H7 (cell line): ENCODE measurements at regions not wholly inside any gene's neighbourhood (a gene's known extent, or its start where the extent isn't known, plus 50 kb on each side); places are given as distances from the start of the nearest gene placed in this dataset.

Experiments used
- DNase-seq: peaks from one replicate; pipeline ENCODE4 v3.0.0; 2012
- H3K27me3 ChIP-seq: 2 replicates; pipeline ENCODE4 v1.6.0; 2011; ENCODE audit warnings: mild to moderate bottlenecking, low read length; ENCODE audit not compliant: control insufficient read depth, insufficient read depth
- H3K36me3 ChIP-seq: replicated peaks from 2 replicates; pipeline ENCODE4 v1.5.1; 2011; ENCODE audit warnings: low read length; ENCODE audit not compliant: control insufficient read depth, insufficient read depth
- H3K4me3 ChIP-seq: 2 replicates; pipeline ENCODE4 v1.5.1; 2011; ENCODE audit warnings: low read depth, mild to moderate bottlenecking, control low read depth, low read length, moderate library complexity; ENCODE audit not compliant: insufficient read depth

DNA sequence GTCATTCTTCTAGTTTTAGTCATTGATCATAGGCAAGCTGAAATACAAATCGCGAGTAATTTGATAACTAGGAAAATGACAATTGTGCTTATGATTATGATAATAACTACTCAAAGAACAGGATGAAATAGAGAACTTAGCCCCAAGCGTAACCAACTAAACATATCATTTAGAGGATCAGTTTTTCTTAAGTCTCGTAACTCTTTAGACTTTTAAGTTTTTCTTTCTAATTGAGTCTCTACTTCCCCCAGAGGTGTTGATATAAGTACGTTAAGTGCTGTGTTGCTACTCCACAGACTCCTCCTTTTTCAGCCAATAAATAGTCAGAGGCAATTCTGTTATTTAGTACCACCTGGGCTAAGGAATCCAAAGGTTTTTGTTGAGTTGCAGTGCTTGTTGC lies 96.3 kb downstream of the NHLRC3 start:
- Histone ChIP-seq H3K27me3 (no peaks in the 10 kb centered on the region), H3K4me3 (no peak overlapping the region), H3K36me3 (no peaks in the 10 kb centered on the region)
- DNase-seq: no peak

DNA sequence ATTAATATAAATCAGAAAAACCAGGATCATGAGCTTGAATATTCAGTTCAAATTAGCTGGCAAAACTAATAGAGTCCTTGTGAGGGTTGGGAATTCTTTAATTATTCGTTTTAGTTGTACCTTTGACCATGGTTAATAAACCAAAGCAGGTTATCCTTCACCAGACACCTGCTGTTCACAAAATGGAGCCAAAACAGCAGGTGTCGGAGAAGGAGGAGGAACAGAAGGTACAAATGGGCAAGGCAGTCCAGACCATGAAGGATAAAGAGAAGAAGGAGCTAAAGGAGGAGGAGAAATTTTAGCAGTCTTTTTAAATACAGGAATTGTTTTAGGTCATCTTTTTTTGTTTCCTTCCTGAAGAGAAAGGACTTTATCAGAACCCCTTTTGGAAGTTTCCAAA lies 106.1 kb downstream of the NHLRC3 start:
- H3K4me3 ChIP-seq: no peak overlapping the region
- H3K36me3 ChIP-seq: no peaks in the 10 kb centered on the region
- no peaks in the 10 kb centered on the region for H3K27me3 ChIP-seq
- DNase-seq: no peak

DNA sequence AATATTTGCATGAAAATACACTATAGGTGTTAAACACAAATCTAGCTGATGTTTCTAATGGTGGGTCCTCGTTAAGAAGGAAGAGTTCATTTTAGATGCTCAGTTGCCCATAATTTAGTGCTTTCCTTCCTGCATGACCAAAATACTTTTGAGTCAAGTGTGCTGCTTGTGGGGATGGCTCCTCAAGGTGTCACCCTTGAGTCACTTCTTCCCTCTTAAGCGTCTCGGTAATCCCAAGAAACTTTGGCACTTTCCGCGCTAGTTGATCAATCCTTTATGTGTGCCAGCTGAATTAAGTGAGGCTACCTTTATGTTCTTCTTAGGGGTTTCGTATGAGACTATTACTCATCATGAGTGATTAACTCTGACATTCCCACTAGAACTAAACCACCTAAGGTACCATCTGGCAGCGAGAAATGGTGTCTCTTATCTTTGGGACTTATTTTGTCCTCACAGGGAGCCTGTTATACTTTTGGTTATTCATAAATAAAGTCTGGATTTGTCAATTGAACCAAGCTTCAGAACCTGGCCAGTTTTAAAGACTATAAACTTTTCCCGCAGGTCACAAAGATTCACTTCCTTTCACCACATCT lies 106.8 kb downstream of the NHLRC3 start:
- DNase-seq: peak; percentile 63
- no peaks in the 10 kb centered on the region for H3K36me3 ChIP-seq
- no peaks in the 10 kb centered on the region for H3K27me3 ChIP-seq
- no peak overlapping the region for H3K4me3 ChIP-seq

DNA sequence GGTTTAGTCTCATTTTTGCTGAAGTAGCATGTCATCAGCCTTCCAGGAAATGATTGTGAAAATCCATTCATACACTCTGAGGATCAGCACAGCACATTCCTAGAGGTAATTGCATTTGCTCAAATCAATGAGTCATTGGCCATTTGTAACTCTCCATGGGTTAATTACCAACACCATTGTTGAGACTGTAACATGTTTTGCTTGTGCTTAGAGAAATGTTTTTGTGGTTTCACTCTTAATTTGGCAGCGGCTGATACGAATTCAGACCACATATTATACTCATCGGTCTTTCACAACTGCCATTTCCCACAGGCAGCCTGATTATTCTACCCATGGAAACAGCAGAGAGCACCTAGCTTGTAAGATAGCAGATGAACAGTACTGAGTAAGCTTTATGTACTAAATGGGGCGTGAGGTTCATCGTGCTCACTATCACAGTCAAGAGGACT lies 110.3 kb downstream of the NHLRC3 start:
- no peak for DNase-seq
- no peak overlapping the region for H3K4me3 ChIP-seq
- no peaks in the 10 kb centered on the region for H3K36me3 ChIP-seq
- no peaks in the 10 kb centered on the region for H3K27me3 ChIP-seq

DNA sequence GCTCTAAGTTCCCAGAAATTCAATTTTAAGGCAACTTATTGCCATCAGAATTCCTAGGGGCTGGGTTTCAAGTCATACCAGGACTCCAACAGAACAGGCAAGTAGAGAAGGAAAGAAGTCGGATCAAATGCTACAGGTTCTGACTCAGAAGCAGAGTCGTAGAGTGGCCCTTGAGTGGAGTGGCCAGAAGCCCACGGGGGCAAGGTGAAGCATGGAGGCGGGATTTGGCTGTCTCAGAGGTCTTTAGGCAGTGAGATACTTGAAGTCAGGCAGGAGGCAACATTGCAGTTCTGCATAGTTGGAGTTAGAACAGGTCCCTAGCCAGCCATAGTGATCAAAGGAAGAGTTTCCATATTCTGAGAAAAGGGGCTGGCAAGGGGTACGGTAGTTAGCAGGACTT lies 111.6 kb downstream of the NHLRC3 start:
- H3K36me3 ChIP-seq: no peaks in the 10 kb centered on the region
- DNase-seq: no peak
- H3K4me3 ChIP-seq: no peak overlapping the region
- H3K27me3 ChIP-seq: no peaks in the 10 kb centered on the region

DNA sequence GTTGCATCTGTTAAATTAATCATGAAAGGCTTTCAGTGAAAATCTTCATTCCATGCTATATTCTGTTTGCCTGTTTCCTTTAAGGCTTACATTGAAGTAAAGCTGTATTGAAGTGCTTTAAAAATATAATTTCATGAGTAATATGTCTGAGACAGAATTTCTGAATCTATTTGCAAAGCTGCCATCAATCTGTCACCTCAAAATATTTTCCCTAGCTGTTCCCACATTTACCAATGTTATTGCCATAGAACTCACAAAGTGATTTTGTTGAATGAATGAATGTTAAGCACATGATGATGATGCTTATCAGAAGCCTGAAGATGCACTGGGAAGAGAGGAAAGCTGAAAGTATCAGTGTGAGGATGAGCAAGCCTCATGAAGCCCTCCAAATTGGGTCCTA lies 115.8 kb downstream of the NHLRC3 start:
- H3K4me3 ChIP-seq: no peak overlapping the region
- H3K27me3 ChIP-seq: no peaks in the 10 kb centered on the region
- DNase-seq: no peak
- H3K36me3 ChIP-seq: no peaks in the 10 kb centered on the region

DNA sequence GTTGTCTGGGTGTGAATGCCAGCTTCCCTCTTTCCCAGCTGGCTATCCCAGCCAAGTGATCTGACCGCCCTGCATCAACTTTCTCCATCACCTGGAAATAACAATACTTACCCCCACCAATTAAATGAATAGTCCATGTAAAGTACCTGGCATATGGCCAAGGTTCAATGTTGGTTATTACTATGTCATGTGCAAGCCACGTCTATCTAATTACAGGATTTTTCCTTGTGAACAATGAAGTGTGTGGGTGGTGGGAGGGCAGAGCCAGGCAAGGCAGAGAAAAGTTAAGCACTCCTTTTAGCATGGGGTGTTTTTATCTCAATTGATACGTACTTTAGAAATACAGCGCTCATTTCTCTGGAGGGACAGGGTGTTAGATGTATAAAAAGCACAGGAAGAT lies 121.1 kb downstream of the NHLRC3 start:
- Histone ChIP-seq H3K4me3 (no peak overlapping the region), H3K36me3 (no peaks in the 10 kb centered on the region), H3K27me3 (no peaks in the 10 kb centered on the region)
- DNase-seq: no peak

DNA sequence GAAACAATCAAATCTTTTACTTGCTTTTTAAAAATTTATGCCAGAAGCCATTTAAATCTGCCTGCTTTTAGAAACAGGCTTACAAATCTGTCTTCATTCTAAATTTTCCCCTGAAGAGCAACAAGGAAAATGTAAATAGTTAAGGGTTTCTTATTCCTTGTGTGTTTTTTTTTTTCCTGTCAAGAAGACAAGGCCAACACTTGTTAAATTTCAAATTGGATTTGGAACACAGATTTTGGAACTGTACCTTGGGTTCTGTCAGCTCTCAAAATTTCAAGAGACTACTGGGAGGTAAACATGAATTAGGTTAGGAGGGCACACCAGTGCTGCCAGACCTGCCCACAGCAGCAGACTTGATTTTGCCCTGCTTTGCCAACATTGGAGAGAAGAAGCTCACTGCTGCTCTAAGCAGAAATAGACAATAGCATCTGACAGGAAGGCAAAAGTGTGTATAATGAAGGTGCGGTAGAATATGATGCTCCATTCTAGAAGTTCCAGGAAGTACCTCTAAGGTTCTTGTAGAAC lies 121.7 kb downstream of the NHLRC3 start:
- Histone ChIP-seq H3K4me3 (no peak overlapping the region), H3K27me3 (no peaks in the 10 kb centered on the region), H3K36me3 (no peaks in the 10 kb centered on the region)
- no peak for DNase-seq

DNA sequence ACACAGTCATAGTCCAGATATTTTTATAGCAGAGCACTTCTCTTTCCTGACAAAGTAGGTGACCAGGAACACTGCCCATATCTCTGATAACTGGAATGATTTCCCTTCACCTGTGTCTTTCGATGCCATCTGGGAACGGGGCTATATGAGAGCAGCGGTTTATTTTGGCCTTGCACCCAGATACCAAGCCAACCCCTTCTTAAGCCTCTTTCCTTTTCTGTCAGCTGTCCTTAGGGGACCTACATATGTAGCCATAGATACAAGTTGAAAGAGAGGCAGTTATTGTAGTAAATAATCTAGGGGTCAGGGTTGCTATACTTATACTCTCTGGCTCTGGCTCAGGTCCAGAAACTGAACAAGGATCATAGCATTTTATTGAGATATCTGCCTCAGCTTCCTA lies 128.8 kb downstream of the NHLRC3 start:
- Histone ChIP-seq H3K36me3 (no peaks in the 10 kb centered on the region), H3K4me3 (no peak overlapping the region), H3K27me3 (no peaks in the 10 kb centered on the region)
- no peak for DNase-seq

DNA sequence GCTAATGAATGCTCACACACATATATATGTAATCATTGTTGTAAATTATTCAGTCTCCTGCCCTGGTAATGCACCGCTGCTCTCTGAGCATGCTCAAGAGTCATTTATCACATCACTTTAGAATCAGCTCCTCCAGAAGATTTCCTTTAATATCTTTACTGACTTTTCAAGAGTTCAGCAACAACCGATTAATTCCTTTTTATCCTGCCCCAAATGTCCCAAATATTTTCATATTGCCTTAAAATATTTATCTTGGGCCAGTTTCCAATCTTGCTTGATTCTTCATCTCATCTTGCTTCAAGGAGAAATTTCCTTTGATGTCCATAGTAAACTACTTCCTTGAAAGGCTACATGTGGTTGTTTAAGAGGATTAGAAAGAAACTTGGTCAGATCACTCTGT lies 132.5 kb downstream of the NHLRC3 start:
- no peak for DNase-seq
- Histone ChIP-seq H3K36me3 (no peaks in the 10 kb centered on the region), H3K27me3 (no peaks in the 10 kb centered on the region)

DNA sequence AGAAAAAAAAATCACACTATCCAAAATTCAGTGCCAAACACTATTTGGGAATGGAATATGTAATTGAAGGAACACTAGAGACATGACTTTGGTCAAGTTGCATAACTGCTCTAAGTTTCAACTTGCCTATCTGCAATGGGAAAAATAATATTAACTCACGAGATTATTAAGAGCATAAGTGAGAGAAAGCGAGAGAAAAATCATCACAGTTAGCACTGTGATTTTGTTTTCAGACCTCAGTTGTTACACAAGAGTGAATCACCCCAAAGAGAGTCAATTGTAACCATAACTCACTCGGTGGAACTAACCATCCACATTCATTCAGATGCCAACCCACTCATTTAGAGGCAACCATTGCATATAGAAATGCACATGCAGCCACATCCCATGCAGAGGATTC lies 147.1 kb downstream of the NHLRC3 start:
- DNase-seq: no peak
- Histone ChIP-seq H3K36me3 (no peaks in the 10 kb centered on the region), H3K27me3 (no peaks in the 10 kb centered on the region), H3K4me3 (no peak overlapping the region)

More for the DNA sequence above, 132.5 kb downstream of the NHLRC3 start:
- H3K4me3 ChIP-seq: no peak overlapping the region

DNA sequence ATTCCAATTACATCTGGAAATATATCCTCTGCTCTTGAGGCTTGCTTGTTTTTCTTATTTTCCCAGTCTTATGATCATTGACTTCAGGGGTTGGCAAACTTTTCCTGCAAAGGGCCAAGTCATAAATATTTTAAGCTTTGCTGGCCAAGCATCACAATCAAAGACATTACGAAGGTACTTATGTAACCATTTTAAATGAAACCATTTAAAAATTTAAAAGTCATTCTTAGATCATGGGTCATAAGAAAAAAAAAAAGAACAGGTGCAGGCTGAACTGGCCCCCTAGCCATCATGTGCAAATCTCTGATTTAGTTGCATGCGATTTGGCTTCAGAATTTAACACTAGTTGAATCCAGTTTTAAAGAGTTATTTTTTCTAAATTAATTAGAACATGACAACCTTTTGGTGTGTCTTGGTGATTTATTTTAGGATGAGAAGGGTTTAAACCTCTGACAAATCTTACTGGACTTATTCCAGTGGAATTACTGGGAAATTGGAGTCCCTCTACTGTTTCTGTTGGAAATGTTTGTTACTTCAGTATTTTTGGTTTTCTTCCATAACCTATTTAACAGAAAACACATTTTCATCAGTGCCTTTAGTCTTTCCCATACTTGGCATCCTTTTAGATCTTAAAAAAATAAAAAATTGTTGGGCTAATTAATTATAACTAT lies 148.1 kb downstream of the NHLRC3 start:
- DNase-seq: no peak
- Histone ChIP-seq H3K36me3 (no peaks in the 10 kb centered on the region), H3K27me3 (no peaks in the 10 kb centered on the region), H3K4me3 (no peak overlapping the region)

DNA sequence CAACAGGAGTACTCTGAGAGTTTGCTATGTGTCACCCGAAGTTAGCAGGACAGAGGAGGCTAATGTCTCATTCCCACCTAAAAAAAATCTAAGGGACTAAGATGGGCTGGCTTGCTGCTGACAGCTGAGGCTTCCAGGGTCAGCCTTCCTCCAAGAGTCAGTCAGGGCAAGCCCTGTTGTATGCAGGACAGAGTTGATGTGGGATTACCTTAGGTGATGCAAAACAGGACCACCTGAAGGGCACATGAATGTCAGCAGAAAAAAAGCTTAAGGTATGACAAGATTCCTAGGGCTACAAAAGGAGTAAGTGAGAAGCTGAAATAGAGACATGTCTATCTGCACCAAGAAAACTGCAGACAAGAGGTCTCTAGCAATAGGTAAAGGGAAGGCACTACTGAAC lies 151.5 kb downstream of the NHLRC3 start:
- peak; percentile 30 for DNase-seq
- no peaks in the 10 kb centered on the region for H3K27me3 ChIP-seq
- H3K4me3 ChIP-seq: no peak overlapping the region
- no peaks in the 10 kb centered on the region for H3K36me3 ChIP-seq

DNA sequence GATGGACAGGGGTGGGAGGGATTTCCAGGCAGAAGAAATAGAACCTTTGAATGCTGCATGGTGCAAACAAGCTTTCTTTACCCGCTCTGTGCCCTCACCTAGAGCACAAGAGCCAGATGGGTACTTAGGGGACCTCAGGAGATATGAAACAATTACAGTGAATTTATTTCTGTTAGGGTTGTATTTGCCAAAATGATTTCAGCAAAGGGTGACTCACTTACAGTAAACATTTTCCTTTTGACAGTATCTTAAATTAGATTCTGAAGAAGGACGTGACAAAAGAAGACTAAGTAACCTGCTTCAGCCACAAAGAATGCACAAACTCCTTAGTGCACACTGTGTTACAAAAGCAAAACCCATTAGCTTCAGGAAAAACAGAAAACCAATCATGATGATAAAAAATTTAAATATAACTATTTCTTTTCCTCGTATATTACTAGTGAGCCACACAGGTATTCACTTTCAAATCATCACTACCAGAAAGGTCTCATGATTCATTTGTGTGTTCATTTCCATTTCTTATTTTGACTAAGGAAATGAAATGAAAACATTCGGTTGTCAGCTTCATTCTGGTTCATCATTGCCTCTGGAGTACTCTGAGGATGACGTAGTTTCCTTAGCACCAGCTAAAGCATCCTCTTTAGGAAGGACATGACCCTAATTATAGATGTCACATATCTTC lies 158.8 kb downstream of the NHLRC3 start:
- no peaks in the 10 kb centered on the region for H3K27me3 ChIP-seq
- no peak for DNase-seq
- H3K36me3 ChIP-seq: no peaks in the 10 kb centered on the region
- H3K4me3 ChIP-seq: no peak overlapping the region

DNA sequence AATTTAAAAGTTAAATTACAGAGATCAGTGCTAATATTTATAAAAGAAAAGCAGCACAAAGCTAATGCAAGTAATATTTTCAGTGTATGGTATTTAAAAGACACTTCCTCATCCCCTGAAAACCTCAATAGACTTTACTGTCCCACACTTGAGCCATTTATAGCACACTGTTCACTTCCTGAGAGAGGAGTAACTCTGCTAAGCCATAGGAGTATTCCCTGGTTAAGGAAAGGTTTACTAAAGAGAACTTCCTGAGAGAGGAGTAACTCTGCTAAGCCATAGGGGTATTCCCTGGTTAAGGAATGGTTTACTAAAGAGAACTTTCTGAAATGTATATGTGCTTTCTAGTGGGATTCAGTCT lies 159.4 kb downstream of the NHLRC3 start:
- Histone ChIP-seq H3K36me3 (no peaks in the 10 kb centered on the region), H3K4me3 (no peak overlapping the region), H3K27me3 (no peaks in the 10 kb centered on the region)
- DNase-seq: no peak
